ENCODE measurements at regions not wholly inside any gene's neighbourhood (a gene's known extent, or its start where the extent isn't known, plus 50 kb on each side); places are given as distances from the start of the nearest gene placed in this dataset.

- no peaks in the 10 kb centered on the region for H3K27me3 ChIP-seq
- 31 to 42% methylated on average over 4 of the region's 4 CpGs for WGBS, 2 donors
- H3K36me3 ChIP-seq: no peaks in the 10 kb centered on the region
- no peaks in the 10 kb centered on the region for H3K9me3 ChIP-seq
- H3K27ac ChIP-seq: no peak overlapping the region
- no peaks in the 10 kb centered on the region for H3K4me1 ChIP-seq
- no peak overlapping the region for H3K4me3 ChIP-seq
- no peak for DNase-seq
- intact Hi-C loops (cut with DNase I): no loop called here
- no peak for TF ChIP-seq POLR2A (IDR thresholded peaks at IDR 0.05)
- TF ChIP-seq CTCF (IDR thresholded peaks at IDR 0.05): no peak
These were observed 279.0 kb downstream of the CALCRL start for GRCh38 chr2:187168720-187169713.

- H3K36me3 ChIP-seq: no peaks in the 10 kb centered on the region
- H3K4me3 ChIP-seq: no peak overlapping the region
- intact Hi-C loops (cut with DNase I): no loop called here
- no peak overlapping the region for H3K27ac ChIP-seq
- H3K9me3 ChIP-seq: no peaks in the 10 kb centered on the region
- no peak for TF ChIP-seq POLR2A (IDR thresholded peaks at IDR 0.05)
- TF ChIP-seq CTCF (IDR thresholded peaks at IDR 0.05): no peak
- no peaks in the 10 kb centered on the region for H3K27me3 ChIP-seq
- WGBS, 2 donors: 92 to 98% methylated on average over 4 of the region's 4 CpGs
- DNase-seq: no peak
- H3K4me1 ChIP-seq: no peaks in the 10 kb centered on the region
These were observed 280.6 kb downstream of the CALCRL start for GRCh38 chr2:187167491-187167890.

- DNase-seq: no peak
- WGBS, 2 donors: 52 to 72% methylated on average over 1 of the region's 1 CpG
- H3K27me3 ChIP-seq: no peaks in the 10 kb centered on the region
These were observed 282.0 kb downstream of the CALCRL start for GRCh38 chr2:187165936-187166610.

GRCh38 chr2:187158452-187158851, 289.6 kb downstream of the CALCRL start:
- Histone ChIP-seq H3K4me1 (no peaks in the 10 kb centered on the region), H3K27me3 (no peaks in the 10 kb centered on the region), H3K27ac (peak overlapping the region in 1 of 4 donors; percentile 41), H3K9me3 (peaks cover 0 to 16% (median 13%) of the 10 kb centered on the region in 3 donors), H3K4me3 (no peak overlapping the region), H3K36me3 (no peaks in the 10 kb centered on the region)
- intact Hi-C loops (cut with DNase I): no loop called here
- 52 to 60% methylated on average over 3 of the region's 3 CpGs for WGBS, 2 donors
- TF ChIP-seq CTCF (IDR thresholded peaks at IDR 0.05) (no peak), POLR2A (IDR thresholded peaks at IDR 0.05) (no peak)
- DNase-seq: no peak

More at GRCh38 chr2:187165936-187166610, 282.0 kb downstream of the CALCRL start:
- no peaks in the 10 kb centered on the region for H3K4me1 ChIP-seq
- no peaks in the 10 kb centered on the region for H3K36me3 ChIP-seq
- H3K4me3 ChIP-seq: no peak overlapping the region
- H3K27ac ChIP-seq: no peak overlapping the region
- H3K9me3 ChIP-seq: no peaks in the 10 kb centered on the region
- TF ChIP-seq POLR2A (IDR thresholded peaks at IDR 0.05): no peak
- no peak for TF ChIP-seq CTCF (IDR thresholded peaks at IDR 0.05)
- intact Hi-C loops (cut with DNase I): no loop called here

GRCh38 chr2:187157046-187157445, 291.0 kb downstream of the CALCRL start:
- DNase-seq: no peak
- H3K9me3 ChIP-seq: peaks cover 0 to 16% (median 13%) of the 10 kb centered on the region in 3 donors
- TF ChIP-seq POLR2A (IDR thresholded peaks at IDR 0.05): no peak
- no peak for TF ChIP-seq CTCF (IDR thresholded peaks at IDR 0.05)
- H3K27me3 ChIP-seq: no peaks in the 10 kb centered on the region
- intact Hi-C loops (cut with DNase I): no loop called here
- 85 to 91% methylated on average over 2 of the region's 2 CpGs for WGBS, 2 donors
- H3K4me3 ChIP-seq: no peak overlapping the region
- no peak overlapping the region for H3K27ac ChIP-seq
- H3K36me3 ChIP-seq: no peaks in the 10 kb centered on the region
- no peaks in the 10 kb centered on the region for H3K4me1 ChIP-seq
